GM10266 (cell line): ENCODE measurements at regions not wholly inside any gene's neighbourhood (a gene's known extent, or its start where the extent isn't known, plus 50 kb on each side); places are given as distances from the start of the nearest gene placed in this dataset.

Experiments used
- DNase-seq: peaks from one replicate; pipeline ENCODE4 v3.0.0; 2012; ENCODE audit errors: extremely low spot score
- CTCF ChIP-seq: IDR thresholded peaks from 2 replicates; pipeline ENCODE4 v1.5.1; 2012; ENCODE audit warnings: mild to moderate bottlenecking, low read depth; ENCODE audit not compliant: control insufficient read depth, insufficient read depth; ENCODE audit errors: missing control alignments

GRCh38 chr13:111036665-111037064 is 78.4 kb upstream of the ARHGEF7 start:
- no peak for DNase-seq
- TF ChIP-seq CTCF = no peak

GRCh38 chr13:111035861-111036260 is 79.2 kb upstream of the ARHGEF7 start:
- TF ChIP-seq CTCF = no peak
- no peak for DNase-seq

DNA sequence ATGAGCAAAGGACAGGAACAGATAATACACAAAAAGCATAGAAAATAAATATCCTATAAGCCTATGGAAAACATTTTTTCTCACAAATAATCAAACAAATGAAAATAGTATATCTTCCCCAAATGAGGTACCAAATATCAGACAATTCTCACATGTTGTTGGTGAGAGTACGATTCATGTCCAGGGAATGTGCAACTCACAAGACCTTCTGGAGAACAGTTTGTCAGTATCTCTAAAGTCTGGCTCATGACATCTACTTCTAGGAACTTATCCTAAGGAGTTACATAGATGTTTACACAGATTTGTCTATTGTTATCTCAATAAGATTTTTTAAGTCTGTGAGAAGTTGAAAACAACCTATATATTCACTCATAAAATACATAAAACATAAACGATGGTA is 80.3 kb upstream of the ARHGEF7 start:
- no peak for TF ChIP-seq CTCF
- DNase-seq = no peak

DNA sequence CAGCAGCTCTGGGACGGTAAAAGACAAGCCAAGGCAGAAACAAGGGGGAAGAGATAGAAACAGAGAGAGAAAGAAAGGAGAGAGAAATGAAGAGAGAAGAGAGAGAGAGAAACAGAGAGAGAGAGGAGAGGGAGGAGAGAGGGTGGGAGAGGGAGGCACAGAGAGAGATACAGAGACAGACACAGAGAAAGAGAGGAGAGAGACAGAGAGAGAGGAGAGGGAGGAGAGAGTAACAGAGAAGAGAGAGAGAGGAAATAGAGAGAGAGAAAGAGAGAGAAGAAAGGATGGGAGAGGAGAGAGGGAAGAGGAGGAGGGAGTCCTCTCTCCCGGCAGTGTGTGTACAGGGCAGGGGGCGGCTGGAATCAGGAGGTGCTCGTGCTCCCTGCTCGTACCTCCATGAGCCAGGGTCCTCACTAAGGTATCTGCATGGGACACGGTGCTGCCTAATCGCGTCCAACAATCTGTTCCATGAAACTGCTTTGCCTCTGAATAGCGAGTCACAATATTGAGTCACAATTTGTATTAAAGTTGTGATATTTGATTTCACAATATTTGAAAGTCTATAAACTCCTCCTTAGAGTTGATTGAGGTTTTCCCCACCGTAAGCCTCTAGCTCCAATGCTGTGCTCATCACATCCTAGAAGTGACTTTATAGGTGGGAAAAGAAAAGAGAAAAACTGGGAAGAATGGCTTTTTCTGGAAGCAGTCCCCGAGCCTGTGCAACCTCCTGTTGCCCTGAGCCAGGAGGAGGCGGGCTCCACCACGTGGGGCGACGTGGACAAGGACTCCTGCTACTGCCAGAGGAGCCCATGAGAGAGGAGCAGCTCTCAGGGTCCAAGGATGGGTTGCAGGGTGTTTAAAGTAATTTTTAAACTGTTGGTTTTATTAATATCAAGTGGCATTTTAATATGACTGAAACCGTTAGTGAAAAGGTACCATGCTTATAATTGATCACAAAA is 81.7 kb upstream of the ARHGEF7 start:
- DNase-seq = no peak
- no peak for TF ChIP-seq CTCF

GRCh38 chr13:111031531-111031961 is 83.6 kb upstream of the ARHGEF7 start:
- no peak for TF ChIP-seq CTCF
- no peak for DNase-seq

- DNase-seq = no peak
- TF ChIP-seq CTCF = no peak
Observed at GRCh38 chr13:111029957-111030609, 85.0 kb upstream of the ARHGEF7 start.
